Limb (tissue), 2 donors: ENCODE measurements at regions not wholly inside any gene's neighbourhood (a gene's known extent, or its start where the extent isn't known, plus 50 kb on each side); places are given as distances from the start of the nearest gene placed in this dataset.

Source experiments
- DNase-seq, 2 donors: peaks; one replicate each; pipeline ENCODE4 v3.0.0-alpha.2; 2016; ENCODE audit errors: extremely low spot score in 2 of 2

GRCh38 chr17:33513769-33514168 lies 220.7 kb upstream of the ASIC2 start:
- no peak for DNase-seq

- no peak for DNase-seq
Measured at GRCh38 chr17:33514369-33514768, 221.3 kb upstream of the ASIC2 start.

GRCh38 chr17:33515974-33516373 lies 222.9 kb upstream of the ASIC2 start:
- DNase-seq: no peak

- DNase-seq: no peak
Measured at GRCh38 chr17:33516645-33517044, 223.6 kb upstream of the ASIC2 start.

GRCh38 chr17:33517746-33518145 lies 224.7 kb upstream of the ASIC2 start:
- DNase-seq: no peak

GRCh38 chr17:33519692-33520091 lies 226.6 kb upstream of the ASIC2 start:
- no peak for DNase-seq

GRCh38 chr17:33520426-33521330 lies 227.6 kb upstream of the ASIC2 start:
- peak; percentile 61 to 83 for DNase-seq

GRCh38 chr17:33521784-33522183 lies 228.7 kb upstream of the ASIC2 start:
- DNase-seq: peak in 1 of 2 donors; percentile 46

- DNase-seq: no peak
Measured at GRCh38 chr17:33522623-33523022, 229.5 kb upstream of the ASIC2 start.

GRCh38 chr17:33523577-33523981 lies 230.5 kb upstream of the ASIC2 start:
- DNase-seq: peak in 1 of 2 donors; percentile 15

GRCh38 chr17:33525186-33525585 lies 232.1 kb upstream of the ASIC2 start:
- DNase-seq: no peak

GRCh38 chr17:33526717-33527116 lies 233.6 kb upstream of the ASIC2 start:
- no peak for DNase-seq

- no peak for DNase-seq
Measured at GRCh38 chr17:33527290-33527689, 234.2 kb upstream of the ASIC2 start.

- DNase-seq: no peak
Measured at GRCh38 chr17:33528846-33529245, 235.8 kb upstream of the ASIC2 start.

GRCh38 chr17:33529816-33530215 lies 236.7 kb upstream of the ASIC2 start:
- DNase-seq: no peak

- no peak for DNase-seq
Measured at GRCh38 chr17:33531311-33531710, 238.2 kb upstream of the ASIC2 start.

GRCh38 chr17:33534087-33534486 lies 241.0 kb upstream of the ASIC2 start:
- no peak for DNase-seq

- no peak for DNase-seq
Measured at GRCh38 chr17:33545124-33545523, 252.0 kb upstream of the ASIC2 start.

GRCh38 chr17:33550261-33550660 lies 257.2 kb upstream of the ASIC2 start:
- peak in 1 of 2 donors; percentile 3 for DNase-seq

GRCh38 chr17:33551075-33551474 lies 258.0 kb upstream of the ASIC2 start:
- DNase-seq: no peak

- no peak for DNase-seq
Measured at GRCh38 chr17:33551911-33552310, 258.8 kb upstream of the ASIC2 start.

GRCh38 chr17:33560165-33560564 lies 267.1 kb upstream of the ASIC2 start:
- no peak for DNase-seq

- no peak for DNase-seq
Measured at GRCh38 chr17:33560871-33561270, 267.8 kb upstream of the ASIC2 start.
